GM06990 (cell line): ENCODE measurements at regions not wholly inside any gene's neighbourhood (a gene's known extent, or its start where the extent isn't known, plus 50 kb on each side); places are given as distances from the start of the nearest gene placed in this dataset.
"Not testable (repeated sequence)": the region's sequence is repeated elsewhere in the genome, so short reads cannot be mapped to it uniquely, and the experiment has no call there.

Experiments used
- DNase-seq: peaks from one replicate; pipeline ENCODE4 v3.0.0-alpha.2; 2011; ENCODE audit not compliant: insufficient read length; ENCODE audit errors: extremely low read depth
- H3K27me3 ChIP-seq: replicated peaks from 2 replicates; pipeline ENCODE4 v1.6.0; 2011; ENCODE audit warnings: low read length; ENCODE audit not compliant: control insufficient read depth, insufficient read depth
- H3K36me3 ChIP-seq: 2 replicates; pipeline ENCODE4 v1.5.1; 2011; ENCODE audit warnings: low read length; ENCODE audit not compliant: control insufficient read depth, insufficient read depth
- H3K4me3 ChIP-seq: replicated peaks from 2 replicates; pipeline ENCODE4 v1.5.1; 2011; ENCODE audit warnings: low read depth, mild to moderate bottlenecking, control low read depth, low read length
- TF ChIP-seq, protein P1 (sequence below): IDR thresholded peaks from 2 replicates; pipeline ENCODE4 v1.5.1; 2011; ENCODE audit warnings: low read length, control low read depth, mild to moderate bottlenecking, inconsistent platforms; ENCODE audit not compliant: insufficient read depth, poor library complexity, severe bottlenecking

DNA sequence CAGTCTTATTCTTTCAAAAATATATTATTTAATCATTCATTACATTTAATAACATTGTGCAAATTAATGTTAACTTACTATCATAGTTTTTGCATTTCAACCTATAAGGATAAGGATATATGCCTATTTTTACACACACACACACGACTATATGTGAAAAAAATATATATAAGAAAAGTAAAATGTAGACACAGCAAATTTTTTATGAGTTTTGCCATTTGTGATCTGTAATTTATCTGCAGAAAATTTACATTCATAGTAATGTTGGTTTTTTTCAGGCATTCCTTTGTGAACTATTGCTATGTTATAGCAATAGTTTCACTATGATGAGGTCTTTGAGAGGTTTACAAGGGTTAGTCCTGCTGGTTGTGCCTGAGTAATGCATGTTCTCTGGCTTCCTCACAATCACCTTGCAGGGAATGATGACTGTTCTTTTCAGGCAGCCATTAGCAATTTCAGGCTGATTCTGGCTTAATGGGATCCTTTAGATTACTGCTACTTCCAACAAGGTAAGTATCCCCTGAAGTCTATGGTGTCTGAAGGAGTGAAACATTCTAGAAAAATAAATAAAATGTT lies 183.7 kb upstream of the CDK1 start:
- Histone ChIP-seq H3K36me3 (no peaks in the 10 kb centered on the region), H3K4me3 (no peak overlapping the region), H3K27me3 (no peaks in the 10 kb centered on the region)
- TF ChIP-seq, protein P1, sequence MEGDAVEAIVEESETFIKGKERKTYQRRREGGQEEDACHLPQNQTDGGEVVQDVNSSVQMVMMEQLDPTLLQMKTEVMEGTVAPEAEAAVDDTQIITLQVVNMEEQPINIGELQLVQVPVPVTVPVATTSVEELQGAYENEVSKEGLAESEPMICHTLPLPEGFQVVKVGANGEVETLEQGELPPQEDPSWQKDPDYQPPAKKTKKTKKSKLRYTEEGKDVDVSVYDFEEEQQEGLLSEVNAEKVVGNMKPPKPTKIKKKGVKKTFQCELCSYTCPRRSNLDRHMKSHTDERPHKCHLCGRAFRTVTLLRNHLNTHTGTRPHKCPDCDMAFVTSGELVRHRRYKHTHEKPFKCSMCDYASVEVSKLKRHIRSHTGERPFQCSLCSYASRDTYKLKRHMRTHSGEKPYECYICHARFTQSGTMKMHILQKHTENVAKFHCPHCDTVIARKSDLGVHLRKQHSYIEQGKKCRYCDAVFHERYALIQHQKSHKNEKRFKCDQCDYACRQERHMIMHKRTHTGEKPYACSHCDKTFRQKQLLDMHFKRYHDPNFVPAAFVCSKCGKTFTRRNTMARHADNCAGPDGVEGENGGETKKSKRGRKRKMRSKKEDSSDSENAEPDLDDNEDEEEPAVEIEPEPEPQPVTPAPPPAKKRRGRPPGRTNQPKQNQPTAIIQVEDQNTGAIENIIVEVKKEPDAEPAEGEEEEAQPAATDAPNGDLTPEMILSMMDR = no peak
- no peak for DNase-seq

DNA sequence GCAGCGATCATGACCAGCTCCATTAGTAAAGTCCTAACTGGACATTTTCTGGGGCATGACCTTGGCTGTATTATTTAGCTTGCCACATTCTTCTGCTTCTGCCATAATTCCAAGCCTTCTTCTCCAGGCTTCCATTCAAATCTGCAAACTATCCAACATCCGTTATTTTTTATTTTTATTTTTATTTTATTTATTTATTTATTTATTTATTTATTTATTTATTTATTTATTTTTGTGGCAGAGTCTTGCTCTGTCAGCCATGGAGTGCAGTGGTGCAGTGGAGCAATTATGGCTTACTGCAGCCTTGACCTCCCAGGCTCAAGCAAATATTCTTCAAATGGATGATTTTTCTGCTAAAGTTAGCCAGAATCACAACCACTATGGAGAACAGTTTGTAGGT lies 187.2 kb upstream of the CDK1 start:
- Histone ChIP-seq H3K36me3 (no peaks in the 10 kb centered on the region), H3K27me3 (no peaks in the 10 kb centered on the region), H3K4me3 (no peak overlapping the region)
- no peak for DNase-seq
- TF ChIP-seq, protein P1 = no peak

DNA sequence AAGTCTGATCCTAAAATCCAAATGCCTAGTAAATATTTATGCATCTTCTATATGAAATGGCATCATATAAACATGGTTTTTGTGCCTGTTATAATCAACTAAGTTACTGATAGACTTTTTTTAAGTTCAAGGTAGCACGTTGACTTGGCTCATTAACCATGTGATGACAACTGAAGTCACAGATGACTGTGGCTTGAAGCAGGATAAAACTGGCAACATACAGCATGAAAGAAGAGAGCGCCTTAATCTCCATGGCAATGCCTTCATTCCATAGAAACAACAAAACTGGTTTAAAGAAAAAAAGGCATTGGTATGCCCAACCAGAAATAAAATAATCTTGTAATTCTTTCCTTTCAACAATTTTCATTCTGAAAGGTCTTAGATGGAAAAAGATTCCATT lies 188.9 kb upstream of the CDK1 start:
- H3K4me3 ChIP-seq = no peak overlapping the region
- H3K27me3 ChIP-seq = no peaks in the 10 kb centered on the region
- H3K36me3 ChIP-seq = no peaks in the 10 kb centered on the region
- TF ChIP-seq, protein P1 = no peak
- DNase-seq = no peak

DNA sequence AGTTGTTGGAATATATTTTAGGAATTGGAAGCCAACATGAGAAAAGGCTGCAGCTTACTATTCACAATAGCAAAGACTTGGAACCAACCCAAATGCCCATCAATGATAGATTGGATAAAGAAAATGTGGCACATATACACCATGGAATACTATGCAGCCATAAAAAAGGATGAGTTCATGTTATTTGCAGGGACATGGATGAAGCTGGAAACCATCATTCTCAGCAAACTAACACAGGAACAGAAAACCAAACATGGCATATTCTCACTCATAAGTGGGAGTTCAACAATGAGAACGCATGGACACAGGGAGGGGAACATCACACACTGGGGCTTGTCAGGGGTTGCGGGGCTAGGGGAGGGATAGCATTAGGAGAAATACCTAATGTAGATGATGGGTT lies 192.1 kb upstream of the ANK3 start:
- not testable (repeated sequence) for H3K36me3 ChIP-seq, H3K4me3 ChIP-seq, H3K27me3 ChIP-seq, DNase-seq

DNA sequence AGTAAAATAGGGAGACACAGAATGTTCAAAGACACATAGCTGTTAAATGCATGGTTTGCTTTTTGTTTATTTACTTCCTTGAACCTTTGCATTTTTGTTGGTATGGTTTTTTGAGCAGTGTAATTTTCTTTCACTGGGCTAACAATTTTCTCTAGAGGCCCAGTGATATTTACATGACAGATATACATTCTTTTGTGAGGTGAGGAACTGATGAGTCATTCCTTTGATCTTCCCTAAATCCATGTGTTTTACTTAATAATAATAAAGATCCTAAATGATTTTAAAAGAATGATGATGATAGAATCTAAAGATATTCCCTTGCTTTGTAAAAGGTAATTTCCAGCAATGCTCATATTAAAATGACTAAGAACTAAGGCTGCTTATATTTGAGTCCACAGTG lies 188.5 kb upstream of the ANK3 start:
- TF ChIP-seq, protein P1 = no peak
- DNase-seq = no peak
- Histone ChIP-seq H3K27me3 (no peaks in the 10 kb centered on the region), H3K36me3 (no peaks in the 10 kb centered on the region), H3K4me3 (no peak overlapping the region)

DNA sequence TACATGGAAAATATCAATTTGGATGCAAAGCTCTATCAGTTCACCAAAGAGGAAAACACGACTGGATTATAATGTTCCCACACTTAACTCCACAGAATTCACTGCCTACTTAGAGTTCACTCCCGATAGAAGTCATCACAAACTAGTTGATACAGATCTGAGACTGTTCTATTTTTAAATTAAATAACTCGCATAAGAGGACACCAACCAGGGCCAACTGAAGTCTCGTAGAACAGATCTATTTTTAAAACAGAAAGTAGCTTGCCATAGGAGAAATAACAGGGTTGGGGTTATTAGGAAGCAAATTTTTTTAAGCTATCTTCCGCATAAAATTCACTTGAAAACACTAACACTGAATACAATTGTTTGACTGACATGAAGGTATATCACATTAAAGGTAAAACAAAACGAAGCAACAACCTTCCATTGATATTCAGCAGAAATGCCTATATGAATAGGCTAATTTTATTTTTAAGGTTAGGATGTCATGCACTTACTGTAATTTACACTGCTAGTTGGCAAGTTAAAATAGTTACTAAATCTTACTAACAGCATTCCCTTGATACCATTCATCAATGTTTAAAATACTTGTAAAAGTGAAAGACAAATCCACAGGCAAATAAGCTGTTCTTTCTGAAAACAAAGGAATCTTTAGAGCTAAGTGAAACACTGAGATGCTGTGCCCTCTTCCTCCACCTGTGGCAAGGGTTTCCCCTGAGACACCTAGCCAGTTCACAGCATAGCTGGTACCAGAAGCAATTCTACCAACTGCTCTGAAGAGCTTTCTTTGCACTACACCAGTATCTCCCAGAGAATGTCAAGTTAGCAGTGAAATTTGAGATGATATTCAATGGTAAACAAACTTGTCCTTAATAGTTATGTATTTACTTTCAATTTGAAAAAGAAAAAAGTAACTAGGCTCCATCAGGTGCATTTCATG lies 186.7 kb upstream of the ANK3 start:
- TF ChIP-seq, protein P1 = no peak
- DNase-seq = no peak
- H3K36me3 ChIP-seq = no peaks in the 10 kb centered on the region
- no peaks in the 10 kb centered on the region for H3K27me3 ChIP-seq
- H3K4me3 ChIP-seq = no peak overlapping the region
